Transverse colon (tissue), 4 donors: ENCODE measurements at regions not wholly inside any gene's neighbourhood (a gene's known extent, or its start where the extent isn't known, plus 50 kb on each side); places are given as distances from the start of the nearest gene placed in this dataset.

Experiments used
- POLR2A ChIP-seq: fragments of 450-650 bp; IDR thresholded peaks from one replicate; pipeline ENCODE4 v1.6.1; 2016; ENCODE audit warnings: antibody characterized with exemption, mild to moderate bottlenecking, moderate library complexity
- POLR2AphosphoS5 ChIP-seq, 3 donors: sonication (generic); formaldehyde crosslinking; IDR thresholded peaks; one replicate each; pipeline ENCODE4 v1.6.1; 2016; ENCODE audit warnings: antibody characterized with exemption in 3 of 3
- TF ChIP-seq, protein P1 (sequence below), 5 experiments: fragments of 200-600 bp in 3 of 5; fragments of 450-650 bp in 2 of 5; sonication (generic) in 3 of 5; IDR thresholded peaks; 1 replicate in 2 of 5; 2 replicates in 3 of 5; pipeline ENCODE4 v1.5.1; 2016 to 2017; ENCODE audit warnings: antibody characterized with exemption in 5 of 5, inconsistent platforms in 3 of 5, mild to moderate bottlenecking in 2 of 5, moderate library complexity in 1 of 5

DNA sequence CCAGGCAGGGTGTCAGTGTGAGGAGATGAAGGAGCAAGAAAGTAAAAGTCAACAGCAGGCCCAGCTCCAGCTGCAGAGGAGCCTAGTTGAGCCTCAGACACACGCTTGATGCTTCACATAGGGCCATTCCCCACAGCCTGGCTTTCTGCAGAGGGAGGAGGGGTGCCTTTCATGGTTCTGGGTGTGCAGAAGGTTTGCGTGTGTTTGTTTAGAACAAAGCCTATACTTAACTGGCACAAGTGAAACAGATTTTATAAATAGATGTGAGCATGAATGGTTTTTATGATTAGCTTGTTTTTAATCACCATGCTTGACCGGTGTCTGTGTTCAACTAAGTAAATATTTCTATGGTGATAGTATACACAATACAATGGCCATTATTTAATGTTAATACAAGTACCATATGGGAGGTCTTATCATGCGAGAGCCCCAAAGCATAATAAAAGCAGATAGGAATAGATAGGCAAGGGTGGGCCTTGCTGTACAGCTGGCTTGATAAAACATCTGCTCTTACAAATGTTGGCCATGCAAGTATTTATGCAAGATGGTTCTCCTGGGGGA lies 290.2 kb downstream of the ETS1 start:
- TF ChIP-seq, protein P1, sequence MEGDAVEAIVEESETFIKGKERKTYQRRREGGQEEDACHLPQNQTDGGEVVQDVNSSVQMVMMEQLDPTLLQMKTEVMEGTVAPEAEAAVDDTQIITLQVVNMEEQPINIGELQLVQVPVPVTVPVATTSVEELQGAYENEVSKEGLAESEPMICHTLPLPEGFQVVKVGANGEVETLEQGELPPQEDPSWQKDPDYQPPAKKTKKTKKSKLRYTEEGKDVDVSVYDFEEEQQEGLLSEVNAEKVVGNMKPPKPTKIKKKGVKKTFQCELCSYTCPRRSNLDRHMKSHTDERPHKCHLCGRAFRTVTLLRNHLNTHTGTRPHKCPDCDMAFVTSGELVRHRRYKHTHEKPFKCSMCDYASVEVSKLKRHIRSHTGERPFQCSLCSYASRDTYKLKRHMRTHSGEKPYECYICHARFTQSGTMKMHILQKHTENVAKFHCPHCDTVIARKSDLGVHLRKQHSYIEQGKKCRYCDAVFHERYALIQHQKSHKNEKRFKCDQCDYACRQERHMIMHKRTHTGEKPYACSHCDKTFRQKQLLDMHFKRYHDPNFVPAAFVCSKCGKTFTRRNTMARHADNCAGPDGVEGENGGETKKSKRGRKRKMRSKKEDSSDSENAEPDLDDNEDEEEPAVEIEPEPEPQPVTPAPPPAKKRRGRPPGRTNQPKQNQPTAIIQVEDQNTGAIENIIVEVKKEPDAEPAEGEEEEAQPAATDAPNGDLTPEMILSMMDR (IDR thresholded peaks at IDR 0.05), result no peak
- no peak for TF ChIP-seq POLR2A
- TF ChIP-seq POLR2AphosphoS5 (IDR thresholded peaks at IDR 0.05), result no peak
